HK-2 (cell line): ENCODE measurements at regions not wholly inside any gene's neighbourhood (a gene's known extent, or its start where the extent isn't known, plus 50 kb on each side); places are given as distances from the start of the nearest gene placed in this dataset.
"Not testable (repeated sequence)": the region's sequence is repeated elsewhere in the genome, so short reads cannot be mapped to it uniquely, and the experiment has no call there.

Source experiments
- DNase-seq: peaks from one replicate; pipeline ENCODE4 v3.0.0-alpha.2; 2018; ENCODE audit not compliant: unreplicated experiment

- DNase-seq, result not testable (repeated sequence)
Measured at GRCh38 chr10:80859279-80859678, 321.6 kb downstream of the SH2D4B start.

- DNase-seq, result no peak
Measured at GRCh38 chr10:80860719-80861118, 323.0 kb downstream of the SH2D4B start.

GRCh38 chr10:80861882-80862281 is 324.2 kb downstream of the SH2D4B start:
- DNase-seq, result no peak

GRCh38 chr10:80870282-80870681 is 332.6 kb downstream of the SH2D4B start:
- no peak for DNase-seq

GRCh38 chr10:80871083-80871482 is 333.4 kb downstream of the SH2D4B start:
- DNase-seq, result no peak

- no peak for DNase-seq
Measured at GRCh38 chr10:80878330-80878729, 340.6 kb downstream of the SH2D4B start.

GRCh38 chr10:80890146-80890545 is 352.4 kb downstream of the SH2D4B start:
- DNase-seq, result no peak

- no peak for DNase-seq
Measured at GRCh38 chr10:80893256-80893655, 355.6 kb downstream of the SH2D4B start.

GRCh38 chr10:80894311-80894791 is 356.6 kb downstream of the SH2D4B start:
- DNase-seq, result no peak

GRCh38 chr10:80894797-80895467 is 357.2 kb downstream of the SH2D4B start:
- no peak for DNase-seq

- DNase-seq, result no peak
Measured at GRCh38 chr10:80896076-80896475, 358.4 kb downstream of the SH2D4B start.

- DNase-seq, result no peak
Measured at GRCh38 chr10:80896959-80897358, 359.3 kb downstream of the SH2D4B start.

GRCh38 chr10:80900661-80901060 is 363.0 kb downstream of the SH2D4B start:
- no peak for DNase-seq

GRCh38 chr10:80908611-80909010 is 370.9 kb downstream of the SH2D4B start:
- no peak for DNase-seq

GRCh38 chr10:80909254-80909653 is 371.6 kb downstream of the SH2D4B start:
- DNase-seq, result no peak

GRCh38 chr10:80917636-80918035 is 379.9 kb downstream of the SH2D4B start:
- DNase-seq, result no peak

- no peak for DNase-seq
Measured at GRCh38 chr10:80921032-80921431, 383.3 kb downstream of the SH2D4B start.

- DNase-seq, result peak; percentile 38
Measured at GRCh38 chr10:80924063-80924952, 386.6 kb downstream of the SH2D4B start.

- no peak for DNase-seq
Measured at GRCh38 chr10:80927419-80928078, 389.8 kb downstream of the SH2D4B start.

GRCh38 chr10:80938903-80939302 is 401.2 kb downstream of the SH2D4B start:
- no peak for DNase-seq

- no peak for DNase-seq
Measured at GRCh38 chr10:80945264-80945880, 407.7 kb downstream of the SH2D4B start.

- DNase-seq, result no peak
Measured at GRCh38 chr10:80946073-80946472, 408.4 kb downstream of the SH2D4B start.
